Activated CD4-positive, alpha-beta T cell treated with anti-CD3 and anti-CD28 coated beads, Interleukin-10, Interleukin-2, amounts not matched to agents 100 ng/mL and 50 ng/mL, durations not matched to agents 16 hours and 8 hours (primary cell): ENCODE measurements at regions not wholly inside any gene's neighbourhood (a gene's known extent, or its start where the extent isn't known, plus 50 kb on each side); places are given as distances from the start of the nearest gene placed in this dataset.
"Not testable (repeated sequence)": the region's sequence is repeated elsewhere in the genome, so short reads cannot be mapped to it uniquely, and the experiment has no call there.

Source experiments
- DNase-seq: peaks from one replicate; pipeline ENCODE4 v3.0.0-alpha.2; 2020

GRCh38 chr12:84117190-84117589 is 795.4 kb downstream of the SLC6A15 start:
- DNase-seq, result no peak

GRCh38 chr12:84113666-84114065 is 798.9 kb downstream of the SLC6A15 start:
- no peak for DNase-seq

- DNase-seq, result not testable (repeated sequence)
Measured at GRCh38 chr12:84103886-84104285, 808.7 kb downstream of the SLC6A15 start.

- DNase-seq, result not testable (repeated sequence)
Measured at GRCh38 chr12:84101963-84102362, 810.6 kb downstream of the SLC6A15 start.

- DNase-seq, result not testable (repeated sequence)
Measured at GRCh38 chr12:84099591-84099990, 813.0 kb downstream of the SLC6A15 start.

GRCh38 chr12:84091651-84092050 is 820.9 kb downstream of the SLC6A15 start:
- DNase-seq, result no peak

GRCh38 chr12:84089356-84089755 is 823.2 kb downstream of the SLC6A15 start:
- no peak for DNase-seq

- no peak for DNase-seq
Measured at GRCh38 chr12:84085046-84085445, 827.6 kb downstream of the SLC6A15 start.

- DNase-seq, result no peak
Measured at GRCh38 chr12:84079626-84080025, 833.0 kb downstream of the SLC6A15 start.

- DNase-seq, result no peak
Measured at GRCh38 chr12:84077679-84078078, 834.9 kb downstream of the SLC6A15 start.

GRCh38 chr12:84075991-84076390 is 836.6 kb downstream of the SLC6A15 start:
- no peak for DNase-seq

- no peak for DNase-seq
Measured at GRCh38 chr12:84073401-84073800, 839.2 kb downstream of the SLC6A15 start.

GRCh38 chr12:84072961-84073360 is 839.6 kb downstream of the SLC6A15 start:
- DNase-seq, result no peak

GRCh38 chr12:84070292-84070691 is 842.3 kb downstream of the SLC6A15 start:
- DNase-seq, result no peak

- DNase-seq, result no peak
Measured at GRCh38 chr12:84069699-84070098, 842.9 kb downstream of the SLC6A15 start.

GRCh38 chr12:84069198-84069597 is 843.4 kb downstream of the SLC6A15 start:
- DNase-seq, result no peak

GRCh38 chr12:84058136-84058535 is 854.5 kb downstream of the SLC6A15 start:
- DNase-seq, result no peak

GRCh38 chr12:84054811-84055210 is 857.8 kb downstream of the SLC6A15 start:
- DNase-seq, result no peak

GRCh38 chr12:84047881-84048280 is 864.7 kb downstream of the SLC6A15 start:
- no peak for DNase-seq

GRCh38 chr12:84046859-84047258 is 865.7 kb downstream of the SLC6A15 start:
- no peak for DNase-seq

- DNase-seq, result no peak
Measured at GRCh38 chr12:84043355-84043754, 869.2 kb downstream of the SLC6A15 start.

- no peak for DNase-seq
Measured at GRCh38 chr12:84038242-84038641, 874.4 kb downstream of the SLC6A15 start.

GRCh38 chr12:84036912-84037311 is 875.7 kb downstream of the SLC6A15 start:
- DNase-seq, result no peak

GRCh38 chr12:84035766-84036165 is 876.8 kb downstream of the SLC6A15 start:
- no peak for DNase-seq

- no peak for DNase-seq
Measured at GRCh38 chr12:84034871-84035270, 877.7 kb downstream of the SLC6A15 start.

GRCh38 chr12:84033162-84033561 is 879.4 kb downstream of the SLC6A15 start:
- no peak for DNase-seq
